Transverse colon (tissue), 4 donors: ENCODE measurements at regions not wholly inside any gene's neighbourhood (a gene's known extent, or its start where the extent isn't known, plus 50 kb on each side); places are given as distances from the start of the nearest gene placed in this dataset.

Experiments
- DNase-seq: peaks from one replicate; pipeline ENCODE4 v3.0.0-alpha.2; 2019
- H3K27ac ChIP-seq, 4 donors: fragments of 200-600 bp; sonication (generic); 2 replicates each; pipeline ENCODE4 v1.5.1; 2016 to 2018; ENCODE audit warnings: inconsistent platforms in 4 of 4
- H3K27me3 ChIP-seq: fragments of 200-600 bp; sonication (generic); 2 replicates; pipeline ENCODE4 v1.5.1; 2017; ENCODE audit warnings: inconsistent platforms
- H3K36me3 ChIP-seq, 4 donors: fragments of 200-600 bp; sonication (generic); 2 replicates each; pipeline ENCODE4 v1.5.1; 2017 to 2019; ENCODE audit warnings: inconsistent platforms in 4 of 4
- H3K4me1 ChIP-seq, 4 donors: fragments of 200-600 bp; sonication (generic); 2 replicates each; pipeline ENCODE4 v1.5.1; 2017 to 2020; ENCODE audit warnings: inconsistent platforms in 4 of 4
- H3K4me3 ChIP-seq, 4 donors: fragments of 200-600 bp; sonication (generic); 1 replicate in 1 of 4; 2 replicates in 3 of 4; pipeline versions ENCODE4 v1.5.1 to v1.6.1; 2017 to 2019; ENCODE audit warnings: inconsistent platforms in 4 of 4
- H3K9me3 ChIP-seq, 2 donors: fragments of 200-600 bp; sonication (generic); 2 replicates each; pipeline ENCODE4 v1.5.1; 2017 to 2019; ENCODE audit warnings: inconsistent platforms in 2 of 2
- EP300 ChIP-seq: sonication (generic); formaldehyde crosslinking; IDR thresholded peaks from one replicate; pipeline ENCODE4 v1.6.1; 2017; ENCODE audit warnings: antibody characterized with exemption, low read depth
- POLR2A ChIP-seq: fragments of 450-650 bp; IDR thresholded peaks from one replicate; pipeline ENCODE4 v1.6.1; 2016; ENCODE audit warnings: antibody characterized with exemption, mild to moderate bottlenecking, moderate library complexity
- POLR2AphosphoS5 ChIP-seq, 3 donors: sonication (generic); formaldehyde crosslinking; IDR thresholded peaks; one replicate each; pipeline ENCODE4 v1.6.1; 2016; ENCODE audit warnings: antibody characterized with exemption in 3 of 3
- WGBS, 2 donors: methylation state at CpG; one replicate each; pipeline ENCODE4 v1.1.5; 2018; ENCODE audit warnings: low coverage in 1 of 2; 5-methylcytosine and 5-hydroxymethylcytosine counted together
- in situ Hi-C, 4 donors: fragments of 200-750 bp; cut with MboI; loops; one replicate each; pipeline versions ENCODE4 v1.15.0 to v1.15.1; 2017; ENCODE audit warnings: low sequenced_read_pairs in 3 of 4, low pct_ligation_motif_present in 1 of 4, low pct_unique_long_range_greater_than_20kb in 1 of 4
- intact Hi-C: fragments of 100-400 bp; cut with DNase I; formaldehyde crosslinking; loops from one replicate; pipeline ENCODE4 v1.15.1; 2023; ENCODE audit warnings: low total_unique reads
- TF ChIP-seq, protein P1 (sequence below), 5 experiments: fragments of 200-600 bp in 3 of 5; fragments of 450-650 bp in 2 of 5; sonication (generic) in 3 of 5; IDR thresholded peaks; 1 replicate in 2 of 5; 2 replicates in 3 of 5; pipeline ENCODE4 v1.5.1; 2016 to 2017; ENCODE audit warnings: antibody characterized with exemption in 5 of 5, inconsistent platforms in 3 of 5, mild to moderate bottlenecking in 2 of 5, moderate library complexity in 1 of 5

DNA sequence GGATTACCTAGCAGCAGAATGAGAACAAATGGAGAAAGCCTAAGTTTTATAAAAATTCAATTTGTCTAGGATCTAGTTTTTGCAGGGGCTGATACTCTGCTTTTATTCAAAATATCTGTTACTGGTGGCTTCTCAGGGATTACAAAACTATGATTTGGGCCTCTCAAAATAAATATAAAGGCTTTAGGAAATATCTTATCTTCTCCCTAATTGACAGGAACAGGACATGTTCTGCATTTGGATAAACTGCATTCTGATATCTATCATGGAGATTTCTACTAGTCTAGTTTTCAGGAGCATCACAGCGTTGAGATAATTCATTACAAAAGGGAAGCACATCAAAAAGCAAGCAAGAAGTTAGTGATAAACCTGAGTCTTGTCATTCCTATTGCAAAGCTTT, 127.1 kb upstream of the ITGA1 start:
- DNase-seq: no peak
- intact Hi-C loops (no loop called here), in situ Hi-C loops (loop anchor here in 3 of 4 donors (25.0 kb wide), 1 partner anchor 1698 kb away; no protein-coding TSS in a partner anchor)
- WGBS, 2 donors: 82 to 89% methylated on average over 1 of the region's 1 CpG
- H3K4me1 ChIP-seq: peaks cover 0 to under 1% (median 0%) of the 10 kb centered on the region in 4 donors
- H3K4me3 ChIP-seq: no peak overlapping the region
- no peak overlapping the region for H3K27ac ChIP-seq
- H3K9me3 ChIP-seq: no peaks in the 10 kb centered on the region
- no peaks in the 10 kb centered on the region for H3K36me3 ChIP-seq
- H3K27me3 ChIP-seq: peaks cover 10% of the 10 kb centered on the region
- TF ChIP-seq POLR2A (no peak), EP300 (no peak), POLR2AphosphoS5 (IDR thresholded peaks at IDR 0.05) (no peak)
- TF ChIP-seq, protein P1, sequence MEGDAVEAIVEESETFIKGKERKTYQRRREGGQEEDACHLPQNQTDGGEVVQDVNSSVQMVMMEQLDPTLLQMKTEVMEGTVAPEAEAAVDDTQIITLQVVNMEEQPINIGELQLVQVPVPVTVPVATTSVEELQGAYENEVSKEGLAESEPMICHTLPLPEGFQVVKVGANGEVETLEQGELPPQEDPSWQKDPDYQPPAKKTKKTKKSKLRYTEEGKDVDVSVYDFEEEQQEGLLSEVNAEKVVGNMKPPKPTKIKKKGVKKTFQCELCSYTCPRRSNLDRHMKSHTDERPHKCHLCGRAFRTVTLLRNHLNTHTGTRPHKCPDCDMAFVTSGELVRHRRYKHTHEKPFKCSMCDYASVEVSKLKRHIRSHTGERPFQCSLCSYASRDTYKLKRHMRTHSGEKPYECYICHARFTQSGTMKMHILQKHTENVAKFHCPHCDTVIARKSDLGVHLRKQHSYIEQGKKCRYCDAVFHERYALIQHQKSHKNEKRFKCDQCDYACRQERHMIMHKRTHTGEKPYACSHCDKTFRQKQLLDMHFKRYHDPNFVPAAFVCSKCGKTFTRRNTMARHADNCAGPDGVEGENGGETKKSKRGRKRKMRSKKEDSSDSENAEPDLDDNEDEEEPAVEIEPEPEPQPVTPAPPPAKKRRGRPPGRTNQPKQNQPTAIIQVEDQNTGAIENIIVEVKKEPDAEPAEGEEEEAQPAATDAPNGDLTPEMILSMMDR (IDR thresholded peaks at IDR 0.05): no peak

DNA sequence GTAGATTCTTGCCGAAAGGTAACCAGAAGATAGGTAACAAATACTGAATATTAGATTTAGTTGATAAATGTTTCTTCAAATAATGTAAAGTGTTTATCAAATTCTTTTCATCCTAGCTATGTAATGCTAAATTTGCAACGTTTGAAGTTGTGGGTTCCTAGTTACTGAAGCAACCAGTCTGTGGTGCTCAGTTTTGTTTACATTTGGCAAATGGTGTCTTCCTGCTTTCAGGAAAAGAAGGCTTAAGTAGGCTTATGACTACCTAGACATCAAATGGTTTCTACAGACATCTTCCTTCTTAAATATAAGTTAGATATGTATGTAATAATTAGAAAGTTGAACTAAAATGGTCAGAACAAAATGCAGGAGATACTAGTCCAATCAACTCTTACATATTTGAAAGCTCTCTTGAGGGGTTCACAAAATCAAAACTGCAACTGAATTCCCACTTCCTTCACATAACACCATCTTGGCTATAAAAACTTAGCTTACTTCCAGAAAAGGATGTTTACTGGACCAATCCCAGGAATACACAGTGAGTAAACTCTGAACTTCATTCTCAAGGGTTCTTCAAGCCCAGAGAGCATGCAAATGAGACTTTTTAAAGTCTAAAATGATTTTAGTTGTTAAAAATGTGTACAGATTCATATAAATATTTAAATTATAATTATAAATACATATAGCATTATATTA, 125.7 kb upstream of the ITGA1 start:
- in situ Hi-C loops: loop anchor here in 3 of 4 donors (25.0 kb wide), 1 partner anchor 1700 kb away; no protein-coding TSS in a partner anchor
- 36 to 45% methylated on average over 2 of the region's 2 CpGs for WGBS, 2 donors
- Histone ChIP-seq H3K9me3 (no peaks in the 10 kb centered on the region), H3K27ac (no peak overlapping the region), H3K4me3 (no peak overlapping the region), H3K4me1 (peaks cover 0 to 4% (median 0%) of the 10 kb centered on the region in 4 donors), H3K36me3 (no peaks in the 10 kb centered on the region), H3K27me3 (no peaks in the 10 kb centered on the region)
- no peak for DNase-seq
- TF ChIP-seq POLR2A (no peak), EP300 (no peak), POLR2AphosphoS5 (IDR thresholded peaks at IDR 0.05) (no peak)
- TF ChIP-seq, protein P1 (IDR thresholded peaks at IDR 0.05): no peak
- intact Hi-C loops: no loop called here

DNA sequence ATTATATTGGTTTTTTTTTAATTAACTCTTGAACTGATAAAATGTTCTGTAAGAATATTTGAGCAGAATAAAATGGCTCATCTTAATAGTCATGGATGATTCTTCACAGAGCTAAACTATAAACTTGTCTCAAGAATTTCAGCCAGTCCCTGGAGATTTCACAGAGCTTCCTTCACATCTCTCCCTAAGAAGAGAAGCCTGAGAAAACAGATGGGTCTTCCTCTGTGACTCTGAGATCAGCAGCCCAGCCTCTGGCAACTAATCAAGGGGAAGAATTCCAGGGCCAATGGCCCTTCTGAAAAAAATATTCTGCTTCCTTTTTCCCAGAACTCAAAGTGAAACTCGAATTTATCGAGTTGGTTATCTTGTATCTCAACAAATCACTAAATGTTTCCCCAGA, 122.2 kb upstream of the ITGA1 start:
- intact Hi-C loops: no loop called here
- no peak for DNase-seq
- H3K9me3 ChIP-seq: no peaks in the 10 kb centered on the region
- H3K36me3 ChIP-seq: no peaks in the 10 kb centered on the region
- in situ Hi-C loops: loop anchor here in 3 of 4 donors (25.0 kb wide), 1 partner anchor 1703 kb away; no protein-coding TSS in a partner anchor
- 0 to 19% methylated on average over 2 of the region's 2 CpGs for WGBS, 2 donors
- no peak overlapping the region for H3K4me3 ChIP-seq
- peaks cover 0 to 4% (median 0%) of the 10 kb centered on the region in 4 donors for H3K4me1 ChIP-seq
- no peaks in the 10 kb centered on the region for H3K27me3 ChIP-seq
- TF ChIP-seq POLR2A: no peak
- peak in 1 of 3 donors; percentile 16 for TF ChIP-seq POLR2AphosphoS5 (IDR thresholded peaks at IDR 0.05)
- no peak overlapping the region for H3K27ac ChIP-seq

DNA sequence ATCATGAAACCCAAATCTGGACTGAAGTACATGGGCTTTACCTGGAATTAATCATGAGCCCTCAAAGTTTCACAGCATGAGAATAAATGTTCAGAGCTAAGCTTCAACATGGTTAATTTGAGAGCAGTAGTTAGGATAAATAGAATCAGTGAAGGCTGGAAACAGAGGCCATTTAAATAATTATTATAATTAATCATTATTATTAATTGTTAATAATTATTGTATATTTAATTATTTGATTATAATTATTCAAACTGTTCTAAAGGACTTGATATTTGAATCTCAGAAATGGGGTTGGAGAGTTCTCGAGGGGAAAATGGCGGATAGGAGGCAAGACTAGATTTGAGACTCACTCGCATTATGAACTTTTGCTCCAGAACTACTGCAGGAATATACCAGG, 119.6 kb upstream of the ITGA1 start:
- no peaks in the 10 kb centered on the region for H3K36me3 ChIP-seq
- TF ChIP-seq POLR2AphosphoS5 (IDR thresholded peaks at IDR 0.05) (no peak), EP300 (no peak), POLR2A (no peak)
- TF ChIP-seq, protein P1 (IDR thresholded peaks at IDR 0.05): no peak
- intact Hi-C loops: no loop called here
- no peaks in the 10 kb centered on the region for H3K9me3 ChIP-seq
- H3K4me1 ChIP-seq: peaks cover 0 to 4% (median 0%) of the 10 kb centered on the region in 4 donors
- 93 to 100% methylated on average over 3 of the region's 3 CpGs for WGBS, 2 donors
- in situ Hi-C loops: loop anchor here in 3 of 4 donors (25.0 kb wide), 1 partner anchor 1706 kb away; no protein-coding TSS in a partner anchor
- no peaks in the 10 kb centered on the region for H3K27me3 ChIP-seq
- no peak overlapping the region for H3K4me3 ChIP-seq
- no peak for DNase-seq
- no peak overlapping the region for H3K27ac ChIP-seq
